HG03439 (cell line): ENCODE measurements at regions not wholly inside any gene's neighbourhood (a gene's known extent, or its start where the extent isn't known, plus 50 kb on each side); places are given as distances from the start of the nearest gene placed in this dataset.

Experiments used
- ATAC-seq: cut with Tn5 transposase; IDR thresholded peaks from one replicate; pipeline ENCODE4 v1.9.1; 2021; ENCODE audit warnings: mild to moderate bottlenecking, moderate library complexity; ENCODE audit not compliant: unreplicated experiment

DNA sequence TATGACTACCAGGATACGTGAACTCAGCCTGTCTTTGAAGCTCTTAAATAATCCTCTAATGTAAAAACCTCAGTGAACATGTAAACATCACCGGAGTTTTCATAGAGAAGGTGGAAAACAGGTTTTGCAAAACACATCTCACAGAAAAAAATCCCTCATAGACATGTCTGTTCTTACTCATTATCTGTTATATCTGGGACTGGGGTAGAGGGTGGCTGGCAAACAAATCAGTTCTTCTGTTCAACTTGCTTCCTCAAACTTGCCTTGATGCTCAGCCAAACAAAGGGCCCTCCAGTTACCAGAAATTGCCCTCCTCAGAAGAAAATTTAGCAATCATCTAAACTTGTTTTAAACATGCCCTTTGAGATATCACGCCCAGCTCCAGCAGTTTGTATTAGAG, 66.1 kb upstream of the CXADR start:
- ATAC-seq: no peak

DNA sequence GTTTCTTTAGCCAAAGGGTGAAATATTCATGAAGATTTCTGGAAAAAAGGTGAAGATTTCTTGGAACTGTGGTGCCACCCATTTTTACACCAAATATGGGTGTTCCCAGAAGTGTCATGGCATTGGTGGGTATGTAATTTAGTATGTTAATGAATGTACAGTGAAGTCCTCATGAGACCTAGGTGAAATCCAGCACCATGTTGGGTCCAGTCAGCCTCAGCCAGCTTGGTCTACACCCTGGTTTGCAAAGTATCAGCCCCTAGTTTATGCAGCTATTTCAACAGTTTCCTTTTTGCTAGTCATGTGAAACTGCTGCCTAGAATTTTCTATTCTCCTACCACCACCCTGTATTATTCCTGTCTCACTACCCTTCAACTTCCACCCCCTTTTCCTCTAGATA, 63.1 kb upstream of the CXADR start:
- no peak for ATAC-seq

DNA sequence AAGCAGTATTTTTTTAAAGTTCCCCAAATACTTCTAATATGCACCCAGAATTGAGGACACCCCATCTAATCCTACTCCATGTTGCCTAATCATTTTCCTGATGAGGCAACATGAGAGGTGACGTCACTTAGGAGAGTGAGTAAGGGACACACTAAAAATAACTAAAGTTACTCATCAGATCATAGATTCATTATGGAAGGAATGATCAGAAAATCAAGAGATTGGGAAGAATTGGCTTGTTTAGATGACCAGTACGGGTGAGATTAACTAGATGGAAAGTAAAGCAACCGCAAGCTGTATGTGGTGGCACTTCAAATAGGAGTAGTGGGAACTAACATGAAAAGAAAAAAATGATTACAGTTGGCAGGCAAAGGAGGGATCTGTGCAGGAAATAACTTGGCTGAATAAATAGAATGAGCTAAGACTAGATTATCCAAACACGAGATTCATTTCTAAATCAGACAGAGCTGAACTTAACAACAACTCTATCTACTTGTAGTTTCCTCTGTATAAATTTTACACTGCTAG, 61.4 kb upstream of the CXADR start:
- ATAC-seq: no peak

DNA sequence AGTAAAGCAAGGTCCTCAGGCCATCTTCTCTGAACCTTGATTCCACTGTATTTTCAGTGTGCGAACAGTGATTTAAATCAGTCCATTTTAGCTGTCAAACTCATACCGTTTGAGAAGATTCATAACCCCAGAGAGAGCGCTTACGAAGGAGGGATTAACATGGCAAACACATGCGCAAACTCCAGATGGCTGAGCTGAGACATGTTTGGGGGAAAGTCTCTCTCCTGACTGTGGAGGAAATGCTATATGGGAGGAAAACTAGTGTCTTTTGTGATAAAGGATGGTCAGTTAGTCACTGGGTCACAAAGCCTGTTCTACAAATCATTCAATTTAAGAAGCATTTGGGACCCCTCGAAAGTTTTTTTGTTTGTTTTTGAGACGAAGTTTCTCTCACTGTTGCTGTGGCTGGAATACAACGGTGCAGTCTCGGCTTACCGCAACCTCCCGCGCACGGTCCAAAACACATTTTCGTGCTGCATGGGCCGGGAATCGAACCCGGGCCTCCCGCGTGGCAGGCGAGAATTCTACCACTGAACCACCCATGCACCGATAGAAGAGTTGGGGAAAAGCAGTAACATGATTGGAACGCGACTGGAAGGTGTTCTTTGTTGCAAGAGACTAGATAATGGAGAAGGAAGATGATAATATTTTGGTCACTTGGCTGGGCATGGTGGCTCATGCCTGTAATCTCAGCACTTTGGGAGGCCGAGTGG, 58.4 kb upstream of the CXADR start:
- peak; percentile 73 for ATAC-seq

DNA sequence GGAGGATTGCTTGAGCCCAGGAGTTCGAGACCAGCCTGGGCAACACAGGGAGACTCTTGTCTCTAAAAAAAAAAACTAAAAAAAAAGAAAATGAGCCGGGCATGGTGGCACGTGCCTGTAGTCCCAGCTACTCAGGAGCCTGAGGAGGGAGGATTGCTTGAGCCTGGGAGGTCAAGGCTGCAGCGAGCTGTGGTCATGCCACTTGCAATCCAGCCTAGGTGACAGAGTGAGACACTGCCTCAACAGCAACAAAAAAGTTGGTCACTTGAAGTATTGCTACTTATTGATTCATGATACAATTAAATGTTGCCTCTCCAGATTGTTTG, 57.9 kb upstream of the CXADR start:
- no peak for ATAC-seq

DNA sequence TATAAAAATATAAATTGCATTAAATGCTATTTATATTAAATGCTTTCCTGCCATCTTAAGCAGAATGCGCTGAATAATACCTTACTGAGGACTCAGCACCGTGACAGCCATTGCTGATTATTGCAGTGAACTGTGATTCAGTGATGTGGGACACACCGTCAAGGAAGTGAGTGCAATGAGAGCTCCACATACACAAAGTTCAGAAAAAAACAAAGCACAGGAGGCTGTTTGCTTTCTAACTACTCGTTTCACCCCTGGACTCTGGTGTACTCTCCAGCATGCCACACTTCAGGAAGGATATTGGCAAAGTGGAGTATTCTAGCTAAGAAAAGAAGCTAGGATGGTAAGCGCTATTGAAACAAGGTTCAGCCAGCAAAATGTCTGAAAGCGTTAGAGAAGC, 57.4 kb upstream of the CXADR start:
- ATAC-seq: no peak

DNA sequence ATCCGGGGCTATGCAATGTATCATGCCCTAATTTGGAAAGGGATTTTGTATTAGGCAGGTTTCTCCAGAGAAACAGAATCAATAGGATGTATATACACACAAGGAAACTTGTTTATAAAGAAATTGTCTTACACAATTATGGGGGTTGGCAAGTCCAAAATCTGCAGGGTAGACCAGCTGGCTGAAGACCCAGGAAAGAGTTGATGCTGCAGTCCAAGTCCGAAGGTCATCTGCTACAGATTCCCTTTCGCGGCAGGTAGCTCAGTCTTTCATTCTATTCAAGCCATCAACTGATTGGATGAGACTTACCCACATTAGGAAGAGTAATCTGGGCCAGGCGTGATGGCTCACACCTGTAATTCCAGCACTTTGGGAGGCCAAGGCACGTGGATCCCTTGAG, 54.6 kb upstream of the CXADR start:
- ATAC-seq: no peak

DNA sequence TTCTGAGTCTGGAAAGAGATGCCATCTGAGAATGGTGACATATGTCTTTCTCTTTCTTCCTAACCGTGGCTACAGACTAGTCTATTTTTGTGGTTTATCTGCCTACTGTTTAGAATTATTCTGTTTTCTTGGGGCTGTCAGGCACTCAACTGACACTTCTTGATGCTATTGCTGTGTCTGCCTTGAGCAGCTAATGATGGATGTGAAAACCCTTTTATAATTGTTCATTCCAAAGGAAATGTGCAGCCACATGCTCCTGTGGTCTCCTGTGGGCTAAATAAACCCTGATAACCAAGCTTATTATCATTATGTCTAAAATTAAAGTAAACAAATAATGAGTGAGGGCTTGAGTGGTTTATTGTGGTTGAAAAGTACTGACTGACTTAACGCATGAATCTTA, 52.7 kb upstream of the CXADR start:
- ATAC-seq: no peak

DNA sequence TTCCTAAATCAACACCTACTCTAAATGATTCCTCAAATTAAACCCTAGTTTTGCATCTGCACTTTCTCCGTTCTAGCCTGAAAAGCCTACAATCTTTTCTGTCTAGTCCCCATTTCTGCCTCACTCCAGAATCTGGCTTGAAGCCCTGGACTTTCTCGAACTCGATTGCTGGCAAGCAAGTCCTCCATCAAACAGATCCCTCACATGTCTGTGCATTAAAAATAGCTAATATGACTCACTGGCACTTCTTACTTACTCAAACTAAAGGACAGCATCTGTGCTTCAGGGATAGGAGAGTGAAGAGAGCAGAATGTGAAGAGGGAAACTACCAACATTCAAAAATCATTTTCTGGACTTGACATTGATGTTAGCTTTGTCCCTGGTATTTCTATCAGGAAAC, 51.8 kb upstream of the CXADR start:
- ATAC-seq: no peak

DNA sequence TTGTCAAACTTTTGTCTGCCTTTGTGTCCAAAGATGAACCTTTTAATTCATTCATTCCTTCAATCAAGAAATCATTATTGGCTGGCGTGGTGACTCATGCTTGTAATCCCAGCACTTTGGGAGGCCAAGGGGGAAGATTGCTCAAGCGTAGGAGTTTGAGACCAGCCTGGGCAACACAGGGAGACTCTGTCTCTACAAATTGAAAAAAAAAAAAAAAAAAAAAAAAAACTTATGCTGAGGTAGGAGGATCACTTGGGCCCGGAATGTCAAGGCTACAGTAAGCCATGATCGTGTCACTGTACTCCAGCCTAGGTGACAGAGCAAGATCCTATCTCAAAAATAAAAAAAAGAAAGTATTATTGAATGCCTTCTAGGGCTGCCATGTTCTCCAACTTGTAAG, 51.3 kb upstream of the CXADR start:
- ATAC-seq: no peak

DNA sequence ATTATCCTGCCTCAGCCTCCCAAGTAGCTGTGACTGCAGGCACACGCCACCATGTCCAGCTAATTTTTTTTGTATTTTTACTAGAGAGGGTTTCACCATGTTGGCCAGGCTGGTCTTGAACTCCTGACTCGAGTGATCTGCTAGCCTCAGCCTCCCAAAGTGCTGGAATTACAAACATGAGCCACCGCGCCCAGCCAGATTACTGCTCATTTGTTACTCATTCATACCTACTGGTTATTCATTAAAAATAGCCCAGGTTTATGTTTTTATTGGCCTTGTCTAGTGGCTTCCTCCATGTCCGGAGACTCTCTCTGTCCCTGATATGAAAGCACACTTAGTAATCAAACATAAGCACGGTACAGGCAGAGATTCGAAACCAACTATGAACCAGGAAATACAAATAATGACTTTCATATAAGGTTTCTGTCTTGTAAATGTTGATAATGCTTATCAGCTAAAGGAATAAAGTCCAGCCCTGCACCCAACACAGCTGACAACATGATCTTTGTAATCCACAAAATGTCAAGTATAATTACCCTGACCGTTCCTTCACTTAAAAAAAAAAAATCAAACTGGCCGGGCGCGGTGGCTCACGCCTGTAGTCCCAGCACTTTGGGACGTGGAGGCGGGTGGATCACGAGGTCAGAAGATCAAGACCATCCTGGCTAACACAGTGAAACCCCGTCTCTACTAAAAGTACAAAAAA, 50.4 kb upstream of the CXADR start:
- ATAC-seq: no peak
